ENCODE measurements at regions not wholly inside any gene's neighbourhood (a gene's known extent, or its start where the extent isn't known, plus 50 kb on each side); places are given as distances from the start of the nearest gene placed in this dataset.

GRCh38 chr3:19711160-19711782 lies 222.7 kb downstream of the EFHB start:
- no peak for DNase-seq

- DNase-seq = no peak
Measured at GRCh38 chr3:19702416-19703078, 231.5 kb downstream of the EFHB start.

GRCh38 chr3:19688767-19689166 lies 245.2 kb downstream of the EFHB start:
- peak; percentile 4 for DNase-seq

GRCh38 chr3:19668163-19668562 lies 265.9 kb downstream of the EFHB start:
- DNase-seq = no peak

GRCh38 chr3:19662486-19662885 lies 271.5 kb downstream of the EFHB start:
- DNase-seq = no peak

- no peak for DNase-seq
Measured at GRCh38 chr3:19652336-19652735, 281.7 kb downstream of the EFHB start.

- peak; percentile 49 for DNase-seq
Measured at GRCh38 chr3:19645093-19645492, 288.9 kb downstream of the EFHB start.

GRCh38 chr3:19644405-19644804 lies 289.6 kb downstream of the EFHB start:
- no peak for DNase-seq

- DNase-seq = no peak
Measured at GRCh38 chr3:19641408-19641807, 292.6 kb downstream of the EFHB start.

- no peak for DNase-seq
Measured at GRCh38 chr3:19632099-19633074, 301.6 kb downstream of the EFHB start.

- no peak for DNase-seq
Measured at GRCh38 chr3:19598870-19599269, 335.1 kb downstream of the EFHB start.

GRCh38 chr3:19596408-19596807 lies 337.6 kb downstream of the EFHB start:
- DNase-seq = no peak

GRCh38 chr3:19595884-19596283 lies 338.1 kb downstream of the EFHB start:
- no peak for DNase-seq

Data from activated CD4-positive, alpha-beta T cell treated with anti-CD3 and anti-CD28 coated beads, Interleukin-2, Interleukin-6, amounts not matched to agents 100 ng/mL and 50 ng/mL, durations not matched to agents 16 hours and 8 hours (primary cell).